Endothelial cell of umbilical vein (primary cell): ENCODE measurements at regions not wholly inside any gene's neighbourhood (a gene's known extent, or its start where the extent isn't known, plus 50 kb on each side); places are given as distances from the start of the nearest gene placed in this dataset.

Experiments
- BruUV-seq: library from RNA; stranded (reverse); fragments of 400-500 nt; replicated peaks from 2 replicates; lab custom pipeline; 2021; lab: Mats Ljungman, UMichigan
- CTCF ChIA-PET: fragments of 300-600, 350-600 bp; sonication (Branson Sonifier 250); formaldehyde crosslinking; loops from one replicate; lab custom pipeline; 2021; ENCODE audit warnings: antibody characterized with exemption, inconsistent platforms; lab: Charles Lee
- POLR2A ChIA-PET: fragments of 300-600, 350-600 bp; sonication (Branson Sonifier 250); formaldehyde crosslinking; loops from one replicate; lab custom pipeline; 2021; ENCODE audit warnings: antibody characterized with exemption, inconsistent platforms; lab: Charles Lee
- DNase-seq: peaks from one replicate; pipeline ENCODE4 v3.0.0-alpha.2; 2011; ENCODE audit warnings: low read depth, low spot score
- FAIRE-seq: peaks from 2 replicates; lab custom pipeline; 2011; peaks lifted over from hg19 to GRCh38; lab: Jason Lieb, UNC
- H2AFZ ChIP-seq: 2 replicates; pipeline ENCODE4 v1.6.0; 2012; ENCODE audit warnings: low read depth, low read length, control low read depth, inconsistent platforms
- H3K27ac ChIP-seq: 2 replicates; pipeline ENCODE4 v1.5.1; 2011; ENCODE audit warnings: low read depth, mild to moderate bottlenecking, control low read depth, low read length, moderate library complexity; ENCODE audit not compliant: insufficient read depth
- H3K27me3 ChIP-seq, 2 experiments: 2 replicates each; pipeline versions ENCODE4 v1.6.0 to v1.6.1; 2011; ENCODE audit warnings: low read length in 2 of 2, mixed read lengths in 1 of 2; ENCODE audit not compliant: control insufficient read depth in 2 of 2, insufficient read depth in 2 of 2
- H3K36me3 ChIP-seq, 2 experiments: 2 replicates in 1 of 2; 3 replicates in 1 of 2; pipeline ENCODE4 v1.5.1; 2011; ENCODE audit warnings: low read length in 2 of 2, mild to moderate bottlenecking in 1 of 2, moderate library complexity in 1 of 2; ENCODE audit not compliant: control insufficient read depth in 2 of 2, insufficient read depth in 2 of 2; ENCODE audit errors: extremely low read depth in 1 of 2
- H3K4me1 ChIP-seq: 3 replicates; pipeline ENCODE4 v1.5.1; 2011; ENCODE audit warnings: mild to moderate bottlenecking, low read length; ENCODE audit not compliant: control insufficient read depth, insufficient read depth; ENCODE audit errors: extremely low read depth
- H3K4me2 ChIP-seq: 2 replicates; pipeline ENCODE4 v1.6.1; 2011; ENCODE audit warnings: low read length, control low read depth, mixed read lengths; ENCODE audit not compliant: insufficient read depth
- H3K4me3 ChIP-seq, 3 experiments: fragments of 200-600 bp in 1 of 3; sonication (generic), shearing (Covaris generic) in 1 of 3; replicated peaks in 1 of 3; 2 replicates each; pipeline ENCODE4 v1.5.1; 2011 to 2016; ENCODE audit warnings: control low read depth in 3 of 3, low read length in 3 of 3, mild to moderate bottlenecking in 2 of 3, inconsistent platforms in 1 of 3, low read depth in 1 of 3, moderate library complexity in 1 of 3; ENCODE audit not compliant: insufficient read depth in 1 of 3
- H3K79me2 ChIP-seq: 2 replicates; pipeline ENCODE4 v1.6.0; 2012; ENCODE audit warnings: low read length, inconsistent platforms; ENCODE audit not compliant: control insufficient read depth, insufficient read depth
- H3K9ac ChIP-seq: replicated peaks from 2 replicates; pipeline ENCODE3; 2011; ENCODE audit warnings: low read length, control low read depth; ENCODE audit not compliant: insufficient read depth; ENCODE audit errors: extremely low read depth
- H3K9me1 ChIP-seq: replicated peaks from 3 replicates; pipeline ENCODE4 v1.6.0; 2011; ENCODE audit warnings: mild to moderate bottlenecking, low read length; ENCODE audit not compliant: control insufficient read depth, insufficient read depth; ENCODE audit errors: extremely low read depth
- H3K9me3 ChIP-seq: replicated peaks from 2 replicates; pipeline ENCODE4 v1.5.1; 2012; ENCODE audit warnings: low read length, inconsistent platforms; ENCODE audit not compliant: control insufficient read depth, insufficient read depth
- H4K20me1 ChIP-seq: replicated peaks from 2 replicates; pipeline ENCODE3; 2011; ENCODE audit warnings: mild to moderate bottlenecking, low read length; ENCODE audit not compliant: control insufficient read depth, insufficient read depth; ENCODE audit errors: extremely low read depth
- JUN ChIP-seq: IDR thresholded peaks from 2 replicates; pipeline ENCODE4 v1.6.1; 2011; ENCODE audit warnings: borderline replicate concordance, low read depth; ENCODE audit not compliant: insufficient read length, insufficient read depth
- MYC ChIP-seq: IDR thresholded peaks from one replicate; pipeline ENCODE4 v1.6.1; 2011; ENCODE audit warnings: mild to moderate bottlenecking, low read depth, low read length
- POLR2AphosphoS5 ChIP-seq: IDR thresholded peaks from 2 replicates; pipeline ENCODE4 v1.6.1; 2012; ENCODE audit warnings: low read depth, mild to moderate bottlenecking, control low read depth, low read length, moderate library complexity; ENCODE audit not compliant: insufficient read depth
- dilution Hi-C: fragments of 300-500 bp; cut with MboI; formaldehyde crosslinking; loops from one replicate; pipeline ENCODE4 v1.15.0; 2019; ENCODE audit warnings: low sequenced_read_pairs; ENCODE audit not compliant: extremely low pct_ligation_motif_present
- intact Hi-C: fragments of 100-400 bp; cut with micrococcal nuclease; formaldehyde crosslinking; loops from one replicate; pipeline ENCODE4 v1.10.0; 2022

DNA sequence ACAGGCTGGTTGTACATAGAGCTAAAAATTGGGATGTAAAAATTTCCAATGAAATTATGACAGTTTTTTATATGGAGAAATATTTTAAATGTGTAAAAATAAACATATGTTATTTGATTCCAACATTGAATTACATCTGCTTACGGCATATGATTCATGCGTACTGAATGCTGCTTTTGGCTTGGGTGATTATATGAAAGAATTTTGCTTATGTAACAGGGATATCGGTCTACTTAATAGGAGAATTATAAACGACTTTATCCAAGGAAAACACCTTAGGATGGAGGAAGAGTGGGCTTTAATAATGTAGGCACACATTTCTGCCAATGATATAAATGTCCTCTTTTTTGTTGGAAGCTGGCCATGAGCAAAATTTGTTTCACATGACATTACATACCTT is 197.3 kb upstream of the GOT2 start:
- no TSS peak for BruUV-seq
- H3K9me3 ChIP-seq, result no peaks in the 10 kb centered on the region
- no peak overlapping the region for H3K4me2 ChIP-seq
- no peak overlapping the region for H3K4me3 ChIP-seq
- H3K36me3 ChIP-seq, result no peaks in the 10 kb centered on the region
- intact Hi-C loops (no loop called here), dilution Hi-C loops (no loop called here)
- no peaks in the 10 kb centered on the region for H4K20me1 ChIP-seq
- TF ChIP-seq POLR2AphosphoS5 (no peak), JUN (no peak)
- FAIRE-seq (no peak), DNase-seq (no peak)
- no peak overlapping the region for H3K9ac ChIP-seq
- no peaks in the 10 kb centered on the region for H3K79me2 ChIP-seq
- no peaks in the 10 kb centered on the region for H3K27me3 ChIP-seq
- no peaks in the 10 kb centered on the region for H3K9me1 ChIP-seq
- CTCF ChIA-PET, result no interaction called here
- POLR2A ChIA-PET, result no interaction called here
- no peaks in the 10 kb centered on the region for H3K4me1 ChIP-seq
- H2AFZ ChIP-seq, result no peak overlapping the region
- no peak overlapping the region for H3K27ac ChIP-seq

DNA sequence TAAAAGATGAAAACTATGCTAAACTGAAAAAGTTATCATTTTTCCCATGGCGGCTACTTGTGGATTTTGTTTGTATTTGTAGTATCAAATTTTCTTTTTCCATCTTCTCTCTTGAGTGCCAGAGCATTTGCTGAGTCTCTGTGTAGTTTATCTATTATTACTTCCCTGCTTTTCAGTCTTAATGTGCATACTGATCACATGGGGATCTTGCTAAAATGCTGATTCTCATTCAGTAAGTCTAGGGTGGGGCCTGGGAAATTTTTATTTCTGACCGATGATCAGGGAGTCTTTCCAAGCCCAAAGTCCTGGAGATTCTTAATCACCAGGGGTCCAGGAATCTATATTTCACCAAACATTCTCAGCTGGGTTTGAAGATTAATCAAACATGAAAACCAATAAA is 189.0 kb upstream of the GOT2 start:
- H3K27ac ChIP-seq, result no peak overlapping the region
- CTCF ChIA-PET, result no interaction called here
- no TSS peak for BruUV-seq

More for the DNA sequence above, 189.0 kb upstream of the GOT2 start:
- Histone ChIP-seq H3K79me2 (no peaks in the 10 kb centered on the region), H3K27me3 (no peaks in the 10 kb centered on the region), H3K4me3 (no peak overlapping the region), H3K9ac (no peak overlapping the region), H3K36me3 (no peaks in the 10 kb centered on the region), H3K4me1 (no peaks in the 10 kb centered on the region), H2AFZ (no peak overlapping the region), H3K4me2 (no peak overlapping the region), H3K9me1 (no peaks in the 10 kb centered on the region), H3K9me3 (no peaks in the 10 kb centered on the region), H4K20me1 (no peaks in the 10 kb centered on the region)
- dilution Hi-C loops, result no loop called here
- TF ChIP-seq MYC, result no peak
- intact Hi-C loops, result no loop called here
- DNase-seq (no peak), FAIRE-seq (no peak)
- POLR2A ChIA-PET, result no interaction called here
